DND-41 (cell line): ENCODE measurements at regions not wholly inside any gene's neighbourhood (a gene's known extent, or its start where the extent isn't known, plus 50 kb on each side); places are given as distances from the start of the nearest gene placed in this dataset.

Experiments
- ATAC-seq: fragments of 200-7000 bp; cut with Tn5 transposase; 3 replicates; pipeline ENCODE4 v1.9.1; 2021; ENCODE audit warnings: low read depth; ENCODE audit not compliant: insufficient read depth
- DNase-seq: peaks from one replicate; pipeline ENCODE4 v3.0.0-alpha.2; 2020
- H2AFZ ChIP-seq: 2 replicates; pipeline ENCODE4 v1.6.0; 2012; ENCODE audit warnings: low read depth, low read length
- H3K27ac ChIP-seq: 2 replicates; pipeline ENCODE4 v1.5.1; 2012; ENCODE audit warnings: low read length, inconsistent platforms
- H3K27me3 ChIP-seq: fragments of 200-600 bp; sonication (generic); 2 replicates; pipeline ENCODE4 v1.6.0; 2012; ENCODE audit warnings: low read length, mild to moderate bottlenecking, inconsistent platforms; ENCODE audit not compliant: insufficient read depth, poor library complexity
- H3K36me3 ChIP-seq: 2 replicates; pipeline ENCODE4 v1.5.1; 2012; ENCODE audit warnings: low read length, inconsistent platforms; ENCODE audit not compliant: insufficient read depth
- H3K4me1 ChIP-seq: 2 replicates; pipeline ENCODE4 v1.5.1; 2012; ENCODE audit warnings: mild to moderate bottlenecking, low read length; ENCODE audit not compliant: insufficient read depth
- H3K4me2 ChIP-seq: 2 replicates; pipeline ENCODE4 v1.6.0; 2012; ENCODE audit warnings: mild to moderate bottlenecking, moderate library complexity, low read length, inconsistent platforms; ENCODE audit not compliant: insufficient read depth
- H3K4me3 ChIP-seq, 2 experiments: fragments of 200-600 bp in 1 of 2; shearing (Covaris generic) in 1 of 2; 2 replicates each; pipeline ENCODE4 v1.5.1; 2012 to 2016; ENCODE audit warnings: inconsistent platforms in 2 of 2, low read length in 2 of 2, mild to moderate bottlenecking in 2 of 2, low read depth in 1 of 2, moderate library complexity in 1 of 2
- H3K79me2 ChIP-seq: 2 replicates; pipeline ENCODE4 v1.6.0; 2012; ENCODE audit warnings: low read length, inconsistent platforms; ENCODE audit not compliant: insufficient read depth
- H3K9ac ChIP-seq: 2 replicates; pipeline ENCODE4 v1.6.0; 2012; ENCODE audit warnings: low read depth, mild to moderate bottlenecking, inconsistent platforms, low read length, moderate library complexity
- H3K9me3 ChIP-seq: 2 replicates; pipeline ENCODE4 v1.5.1; 2012; ENCODE audit warnings: low read length, moderate library complexity, mild to moderate bottlenecking, inconsistent platforms; ENCODE audit not compliant: insufficient read depth, severe bottlenecking
- H4K20me1 ChIP-seq: 2 replicates; pipeline ENCODE4 v1.6.0; 2012; ENCODE audit warnings: low read length; ENCODE audit not compliant: insufficient read depth
- CTCF ChIP-seq: IDR thresholded peaks from 2 replicates; pipeline ENCODE4 v1.5.1; 2012; ENCODE audit warnings: borderline replicate concordance, low read length, moderate library complexity, mild to moderate bottlenecking; ENCODE audit not compliant: poor library complexity, severe bottlenecking; ENCODE audit errors: extremely low read depth
- EZH2 ChIP-seq: IDR thresholded peaks from 3 replicates; pipeline ENCODE4 v1.6.1; 2012; ENCODE audit warnings: borderline replicate concordance, low read depth, mild to moderate bottlenecking, moderate library complexity, low read length, inconsistent platforms; ENCODE audit not compliant: severe bottlenecking

GRCh38 chr2:207252979-207253645 is 87.4 kb upstream of the KLF7 start:
- Histone ChIP-seq H2AFZ (no peak overlapping the region), H3K9ac (no peak overlapping the region), H3K79me2 (no peaks in the 10 kb centered on the region), H3K27ac (no peak overlapping the region), H3K4me3 (no peak overlapping the region), H3K27me3 (peaks cover 13% of the 10 kb centered on the region), H3K36me3 (no peaks in the 10 kb centered on the region), H3K9me3 (no peaks in the 10 kb centered on the region), H3K4me1 (no peaks in the 10 kb centered on the region), H3K4me2 (no peak overlapping the region), H4K20me1 (no peaks in the 10 kb centered on the region)
- DNase-seq (no peak), ATAC-seq (no peak)
- TF ChIP-seq CTCF (no peak), EZH2 (no peak)

- no peak for TF ChIP-seq CTCF
- TF ChIP-seq EZH2: no peak
- no peaks in the 10 kb centered on the region for H4K20me1 ChIP-seq
- H3K4me2 ChIP-seq: no peak overlapping the region
- no peak for ATAC-seq
- H3K4me3 ChIP-seq: no peak overlapping the region
- H3K79me2 ChIP-seq: no peaks in the 10 kb centered on the region
- H3K9me3 ChIP-seq: no peaks in the 10 kb centered on the region
- H3K4me1 ChIP-seq: no peaks in the 10 kb centered on the region
- H3K9ac ChIP-seq: no peak overlapping the region
- H3K36me3 ChIP-seq: no peaks in the 10 kb centered on the region
- H3K27ac ChIP-seq: no peak overlapping the region
- H3K27me3 ChIP-seq: peaks cover 13% of the 10 kb centered on the region
- no peak for DNase-seq
- H2AFZ ChIP-seq: no peak overlapping the region
Measured at GRCh38 chr2:207253666-207254345, 88.1 kb upstream of the KLF7 start.

GRCh38 chr2:207254591-207255464 is 89.1 kb upstream of the KLF7 start:
- H3K4me3 ChIP-seq: no peak overlapping the region
- no peak overlapping the region for H3K27ac ChIP-seq
- H3K9me3 ChIP-seq: no peaks in the 10 kb centered on the region
- H3K9ac ChIP-seq: no peak overlapping the region
- H2AFZ ChIP-seq: no peak overlapping the region
- H3K36me3 ChIP-seq: no peaks in the 10 kb centered on the region
- ATAC-seq (no peak), DNase-seq (no peak)
- no peak overlapping the region for H3K4me2 ChIP-seq
- H3K79me2 ChIP-seq: no peaks in the 10 kb centered on the region
- peaks cover 13% of the 10 kb centered on the region for H3K27me3 ChIP-seq
- no peaks in the 10 kb centered on the region for H3K4me1 ChIP-seq
- TF ChIP-seq EZH2: no peak
- no peak for TF ChIP-seq CTCF
- H4K20me1 ChIP-seq: no peaks in the 10 kb centered on the region
